Smooth muscle cell (in vitro differentiated cells): ENCODE measurements at regions not wholly inside any gene's neighbourhood (a gene's known extent, or its start where the extent isn't known, plus 50 kb on each side); places are given as distances from the start of the nearest gene placed in this dataset.

Source experiments
- DNase-seq: peaks from one replicate; lab custom pipeline; 2025; ENCODE audit not compliant: unreplicated experiment; lab: John Stamatoyannopoulos, UW
- H2AFZ ChIP-seq: fragments of 200-600 bp; sonication (generic); 2 replicates; pipeline ENCODE4 v1.6.0; 2016; ENCODE audit warnings: antibody characterized with exemption, low read depth, mild to moderate bottlenecking
- H3F3A ChIP-seq: fragments of 200-600 bp; sonication (generic); 2 replicates; pipeline ENCODE4 v1.6.0; 2017; ENCODE audit warnings: antibody characterized with exemption, low read depth
- H3K27ac ChIP-seq: fragments of 200-600 bp; sonication (generic); 2 replicates; pipeline ENCODE4 v1.5.1; 2016; ENCODE audit warnings: low read depth, mild to moderate bottlenecking
- H3K27me3 ChIP-seq: fragments of 200-600 bp; sonication (generic); 2 replicates; pipeline ENCODE4 v1.6.1; 2016; ENCODE audit warnings: low read depth, mild to moderate bottlenecking
- H3K36me3 ChIP-seq: fragments of 200-600 bp; sonication (generic); 2 replicates; pipeline ENCODE4 v1.5.1; 2016; ENCODE audit warnings: low read depth
- H3K4me1 ChIP-seq: fragments of 200-600 bp; sonication (generic); 2 replicates; pipeline ENCODE4 v1.5.1; 2016; ENCODE audit warnings: low read depth
- H3K4me2 ChIP-seq: fragments of 200-600 bp; sonication (generic); 2 replicates; pipeline ENCODE4 v1.6.0; 2016; ENCODE audit warnings: mild to moderate bottlenecking
- H3K4me3 ChIP-seq: fragments of 200-600 bp; sonication (generic); 2 replicates; pipeline ENCODE4 v1.5.1; 2016; ENCODE audit warnings: mild to moderate bottlenecking
- H3K79me2 ChIP-seq: fragments of 200-600 bp; sonication (generic); 2 replicates; pipeline ENCODE4 v1.6.0; 2016; ENCODE audit warnings: low read depth, mild to moderate bottlenecking
- H3K9ac ChIP-seq: fragments of 200-600 bp; sonication (generic); 2 replicates; pipeline ENCODE4 v1.6.0; 2016; ENCODE audit warnings: low read depth
- H3K9me3 ChIP-seq: fragments of 200-600 bp; sonication (generic); replicated peaks from 2 replicates; pipeline ENCODE4 v1.5.1; 2016; ENCODE audit warnings: low read depth
- H4K20me1 ChIP-seq: fragments of 200-600 bp; sonication (generic); 2 replicates; pipeline ENCODE4 v1.6.0; 2016; ENCODE audit warnings: low read depth
- CTCF ChIP-seq: fragments of 200-600 bp; sonication (generic); IDR thresholded peaks from 2 replicates; pipeline ENCODE4 v1.5.1; 2017; ENCODE audit warnings: borderline replicate concordance, mild to moderate bottlenecking, antibody characterized with exemption; ENCODE audit not compliant: insufficient read depth, poor library complexity, severe bottlenecking
- WGBS: methylation state at CpG from one replicate; pipeline ENCODE4 v1.1.7; 2016; ENCODE audit warnings: low lambda C conversion rate; 5-methylcytosine and 5-hydroxymethylcytosine counted together

- Histone ChIP-seq H2AFZ (no peak overlapping the region), H3K4me2 (no peak overlapping the region), H3F3A (no peaks in the 10 kb centered on the region), H3K36me3 (no peaks in the 10 kb centered on the region), H3K4me3 (no peak overlapping the region), H3K9ac (no peak overlapping the region), H3K79me2 (no peaks in the 10 kb centered on the region), H3K27me3 (peaks cover 62% of the 10 kb centered on the region), H3K4me1 (no peaks in the 10 kb centered on the region), H3K27ac (no peak overlapping the region), H4K20me1 (no peaks in the 10 kb centered on the region), H3K9me3 (no peaks in the 10 kb centered on the region)
- no peak for DNase-seq
- no peak for TF ChIP-seq CTCF
- WGBS: 53% methylated on average over 3 of the region's 3 CpGs
Measured at GRCh38 chr22:22408269-22408668, 100.3 kb downstream of the ZNF280B start.

- Histone ChIP-seq H3K79me2 (no peaks in the 10 kb centered on the region), H3K4me2 (no peak overlapping the region), H3K27me3 (peaks cover 70% of the 10 kb centered on the region), H4K20me1 (no peaks in the 10 kb centered on the region), H3K9ac (no peak overlapping the region), H2AFZ (no peak overlapping the region), H3K9me3 (no peaks in the 10 kb centered on the region), H3K4me1 (no peaks in the 10 kb centered on the region), H3F3A (no peaks in the 10 kb centered on the region), H3K36me3 (no peaks in the 10 kb centered on the region), H3K4me3 (no peak overlapping the region), H3K27ac (no peak overlapping the region)
- 36% methylated on average over 14 of the region's 14 CpGs for whole genome bisulfite sequencing
- DNase-seq: no peak
- TF ChIP-seq CTCF: peak; percentile 29
Measured at GRCh38 chr22:22408731-22409696, 99.5 kb downstream of the ZNF280B start.

GRCh38 chr22:22410121-22410520, 98.4 kb downstream of the ZNF280B start:
- H3K27ac ChIP-seq: no peak overlapping the region
- H3K27me3 ChIP-seq: peaks cover 78% of the 10 kb centered on the region
- no peak for TF ChIP-seq CTCF
- no peak overlapping the region for H3K4me2 ChIP-seq
- no peaks in the 10 kb centered on the region for H3K9me3 ChIP-seq
- H3K36me3 ChIP-seq: no peaks in the 10 kb centered on the region
- H3K4me1 ChIP-seq: no peaks in the 10 kb centered on the region
- no peaks in the 10 kb centered on the region for H3F3A ChIP-seq
- WGBS: 59% methylated on average over 5 of the region's 5 CpGs
- H3K4me3 ChIP-seq: no peak overlapping the region
- H3K9ac ChIP-seq: no peak overlapping the region
- no peaks in the 10 kb centered on the region for H4K20me1 ChIP-seq
- H2AFZ ChIP-seq: no peak overlapping the region
- H3K79me2 ChIP-seq: no peaks in the 10 kb centered on the region
- DNase-seq: no peak

GRCh38 chr22:22410677-22411076, 97.9 kb downstream of the ZNF280B start:
- Histone ChIP-seq H3K4me1 (no peaks in the 10 kb centered on the region), H4K20me1 (no peaks in the 10 kb centered on the region), H3K4me3 (no peak overlapping the region), H3K79me2 (no peaks in the 10 kb centered on the region), H3K27ac (no peak overlapping the region), H3F3A (no peaks in the 10 kb centered on the region), H2AFZ (no peak overlapping the region), H3K27me3 (peaks cover 79% of the 10 kb centered on the region), H3K9me3 (no peaks in the 10 kb centered on the region), H3K4me2 (no peak overlapping the region), H3K36me3 (no peaks in the 10 kb centered on the region), H3K9ac (no peak overlapping the region)
- no peak for DNase-seq
- WGBS: 53% methylated on average over 3 of the region's 3 CpGs
- TF ChIP-seq CTCF: no peak
